H9 (cell line): ENCODE measurements at regions not wholly inside any gene's neighbourhood (a gene's known extent, or its start where the extent isn't known, plus 50 kb on each side); places are given as distances from the start of the nearest gene placed in this dataset.

Source experiments
- DNase-seq: peaks from one replicate; pipeline ENCODE4 v3.0.0-alpha.2; 2017
- H2AFZ ChIP-seq: one replicate; pipeline ENCODE4 v1.6.1; 2013; ENCODE audit warnings: mild to moderate bottlenecking, low read length, control low read depth, moderate library complexity
- H2AK5ac ChIP-seq: 2 replicates; pipeline ENCODE4 v1.6.1; 2013; ENCODE audit warnings: low read length, control low read depth, mixed read lengths; ENCODE audit not compliant: insufficient read length
- H2BK120ac ChIP-seq: one replicate; pipeline ENCODE4 v1.6.1; 2013; ENCODE audit warnings: low read depth, mild to moderate bottlenecking, low read length, control low read depth, inconsistent platforms; ENCODE audit not compliant: poor library complexity, severe bottlenecking
- H2BK12ac ChIP-seq: 2 replicates; pipeline ENCODE4 v1.6.1; 2013; ENCODE audit warnings: low read length, control low read depth, mixed read lengths, low read depth; ENCODE audit not compliant: insufficient read length
- H2BK15ac ChIP-seq: 2 replicates; pipeline ENCODE4 v1.6.1; 2013; ENCODE audit warnings: low read depth, low read length, control low read depth
- H2BK20ac ChIP-seq: one replicate; pipeline ENCODE4 v1.6.1; 2013; ENCODE audit warnings: low read depth, mild to moderate bottlenecking, low read length, control low read depth, inconsistent platforms; ENCODE audit not compliant: poor library complexity, severe bottlenecking
- H2BK5ac ChIP-seq: 2 replicates; pipeline ENCODE4 v1.6.1; 2013; ENCODE audit warnings: low read length, control low read depth, mixed read lengths; ENCODE audit not compliant: insufficient read length
- H3K14ac ChIP-seq: 2 replicates; pipeline ENCODE4 v1.6.1; 2013; ENCODE audit warnings: low read length, control low read depth; ENCODE audit not compliant: insufficient read depth
- H3K18ac ChIP-seq: 2 replicates; pipeline ENCODE4 v1.6.1; 2013; ENCODE audit warnings: low read depth, mild to moderate bottlenecking, mixed read lengths, low read length, control low read depth; ENCODE audit not compliant: insufficient read length
- H3K23ac ChIP-seq: 2 replicates; pipeline ENCODE4 v1.6.1; 2013; ENCODE audit warnings: low read length, control low read depth, mixed read lengths, low read depth; ENCODE audit not compliant: insufficient read length
- H3K23me2 ChIP-seq: 2 replicates; pipeline ENCODE4 v1.6.1; 2013; ENCODE audit warnings: low read depth, mild to moderate bottlenecking, mixed read lengths, low read length, control low read depth; ENCODE audit not compliant: insufficient read length, poor library complexity, severe bottlenecking
- H3K27ac ChIP-seq: 2 replicates; pipeline ENCODE4 v1.5.1; 2013; ENCODE audit warnings: low read length, control low read depth, mixed read lengths, low read depth; ENCODE audit not compliant: insufficient read length
- H3K27me3 ChIP-seq: 2 replicates; pipeline ENCODE4 v1.6.1; 2013; ENCODE audit warnings: low read length, control low read depth, inconsistent platforms; ENCODE audit not compliant: insufficient read depth
- H3K4ac ChIP-seq: 2 replicates; pipeline ENCODE4 v1.6.1; 2013; ENCODE audit warnings: low read depth, mild to moderate bottlenecking, control low read depth, inconsistent platforms, low read length, moderate library complexity
- H3K4me1 ChIP-seq: 2 replicates; pipeline ENCODE4 v1.6.1; 2013; ENCODE audit warnings: low read length, control low read depth, inconsistent platforms; ENCODE audit not compliant: insufficient read depth
- H3K4me2 ChIP-seq: 2 replicates; pipeline ENCODE4 v1.6.1; 2013; ENCODE audit warnings: low read length, control low read depth, mixed read lengths; ENCODE audit not compliant: insufficient read length, insufficient read depth
- H3K56ac ChIP-seq: 2 replicates; pipeline ENCODE4 v1.6.1; 2013; ENCODE audit warnings: low read depth, mild to moderate bottlenecking, mixed read lengths, low read length, control low read depth; ENCODE audit not compliant: insufficient read length
- H3K79me1 ChIP-seq: 2 replicates; pipeline ENCODE4 v1.6.1; 2013; ENCODE audit warnings: low read depth, mild to moderate bottlenecking, moderate library complexity, low read length, control low read depth, inconsistent platforms; ENCODE audit not compliant: insufficient read depth, poor library complexity, severe bottlenecking
- H3K79me2 ChIP-seq: 2 replicates; pipeline ENCODE4 v1.6.1; 2013; ENCODE audit warnings: low read length, control low read depth, inconsistent platforms; ENCODE audit not compliant: insufficient read depth
- H3K9ac ChIP-seq: 2 replicates; pipeline ENCODE4 v1.6.1; 2013; ENCODE audit warnings: low read length, control low read depth, mixed read lengths; ENCODE audit not compliant: insufficient read length; ENCODE audit errors: extremely low read depth
- H3K9me3 ChIP-seq: one replicate; pipeline ENCODE4 v1.6.1; 2013; ENCODE audit warnings: low read depth, low read length, inconsistent platforms; ENCODE audit not compliant: control insufficient read depth
- H3T11ph ChIP-seq: one replicate; pipeline ENCODE4 v1.6.1; 2013; ENCODE audit warnings: mild to moderate bottlenecking, low read length, control low read depth, inconsistent platforms
- H4K20me1 ChIP-seq: one replicate; pipeline ENCODE4 v1.6.1; 2013; ENCODE audit not compliant: control insufficient read depth, insufficient read length, insufficient read depth
- H4K5ac ChIP-seq: 2 replicates; pipeline ENCODE4 v1.6.1; 2013; ENCODE audit warnings: low read depth, mild to moderate bottlenecking, mixed read lengths, low read length, control low read depth; ENCODE audit not compliant: insufficient read length
- H4K8ac ChIP-seq: replicated peaks from 2 replicates; pipeline ENCODE4 v1.6.1; 2013; ENCODE audit warnings: low read length, control low read depth, mixed read lengths, low read depth; ENCODE audit not compliant: insufficient read length
- H4K91ac ChIP-seq: 2 replicates; pipeline ENCODE4 v1.6.1; 2013; ENCODE audit warnings: low read depth, mild to moderate bottlenecking, moderate library complexity, mixed read lengths, low read length, control low read depth; ENCODE audit not compliant: insufficient read length
- H3K27ac Mint-ChIP-seq, 3 experiments: 2 replicates in 2 of 3; 3 replicates in 1 of 3; pipeline ENCODE4 v1.8.0; 2020 to 2021; ENCODE audit warnings: mixed read lengths in 3 of 3, mild to moderate bottlenecking in 1 of 3, moderate library complexity in 1 of 3
- H3K27me3 Mint-ChIP-seq: 2 replicates; pipeline ENCODE4 v1.8.0; 2021; ENCODE audit warnings: low read depth, mild to moderate bottlenecking, moderate library complexity, mixed read lengths
- H3K36me3 Mint-ChIP-seq, 3 experiments: 2 replicates in 2 of 3; 3 replicates in 1 of 3; pipeline ENCODE4 v1.8.0; 2020 to 2021; ENCODE audit warnings: low read depth in 3 of 3, mixed read lengths in 3 of 3; ENCODE audit not compliant: insufficient read depth in 1 of 3
- H3K4me1 Mint-ChIP-seq, 2 experiments: 2 replicates each; pipeline ENCODE4 v1.8.0; 2020; ENCODE audit warnings: mixed read lengths in 2 of 2
- H3K4me3 Mint-ChIP-seq, 2 experiments: 2 replicates in 1 of 2; 3 replicates in 1 of 2; pipeline ENCODE4 v1.8.0; 2020 to 2021; ENCODE audit warnings: mild to moderate bottlenecking in 2 of 2, mixed read lengths in 2 of 2, moderate library complexity in 1 of 2
- H3K9me3 Mint-ChIP-seq, 2 experiments: 2 replicates in 1 of 2; 3 replicates in 1 of 2; pipeline ENCODE4 v1.8.0; 2020; ENCODE audit warnings: mild to moderate bottlenecking in 2 of 2, mixed read lengths in 2 of 2, moderate library complexity in 1 of 2
- WGBS: extraction: QIAGEN DNeasy Blood & Tissue Kit; methylation state at CpG from one replicate; pipeline ENCODE4 v1.1.7; 2013; ENCODE audit warnings: missing lambda C conversion rate, low lambda C conversion rate, mixed read lengths; ENCODE audit not compliant: insufficient read length; ENCODE audit errors: extremely low coverage; 5-methylcytosine and 5-hydroxymethylcytosine counted together
- TF ChIP-seq, protein P1 (sequence below): fragments of 200-600 bp; sonication (generic); conservative IDR thresholded peaks from 3 replicates; pipeline ENCODE4 v1.8.0; 2021; ENCODE audit warnings: antibody characterized with exemption, mild to moderate bottlenecking

DNA sequence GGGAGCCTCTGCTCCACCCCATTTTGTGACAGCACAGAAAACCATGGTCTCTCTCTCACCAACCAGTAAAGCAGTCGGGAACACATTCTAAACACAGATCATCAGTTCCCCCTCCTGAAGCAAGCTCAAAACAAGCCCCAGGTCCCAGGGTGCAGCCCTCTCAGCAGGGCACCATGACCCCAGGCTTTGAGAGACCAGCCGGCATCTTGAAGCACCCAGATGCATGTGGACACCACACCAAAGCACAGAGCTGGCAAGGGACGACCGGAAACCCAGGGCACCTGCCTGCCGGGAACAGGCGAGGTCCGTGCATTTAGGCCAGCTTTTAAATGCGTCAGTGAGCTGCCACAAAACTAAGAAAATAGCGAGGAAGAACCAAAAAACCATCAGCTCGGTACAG lies 103.2 kb upstream of the IQSEC1 start:
- Histone ChIP-seq H3K4me2 (no peak overlapping the region), H4K20me1 (no peaks in the 10 kb centered on the region), H3K9ac (no peak overlapping the region), H3K79me2 (no peaks in the 10 kb centered on the region), H3K4me1 (no peaks in the 10 kb centered on the region), H4K8ac (no peak overlapping the region), H3K27ac (no peak overlapping the region), H3K18ac (no peak overlapping the region), H2BK12ac (no peak overlapping the region), H3K14ac (no peak overlapping the region), H3K9me3 (peaks cover 6% of the 10 kb centered on the region), H3T11ph (no peak overlapping the region), H3K27me3 (no peaks in the 10 kb centered on the region), H2AK5ac (no peak overlapping the region), H4K91ac (no peak overlapping the region), H2BK15ac (no peak overlapping the region), H3K4ac (no peak overlapping the region), H4K5ac (no peak overlapping the region), H2BK20ac (no peak overlapping the region), H2BK120ac (no peak overlapping the region), H3K79me1 (no peaks in the 10 kb centered on the region), H2AFZ (no peak overlapping the region), H2BK5ac (no peak overlapping the region), H3K23me2 (no peaks in the 10 kb centered on the region), H3K23ac (no peak overlapping the region), H3K56ac (no peak overlapping the region)
- H3K4me3 Mint-ChIP-seq, result no peak overlapping the region
- no CpG with 5 or more reads among the region's 10 CpGs for WGBS
- H3K4me1 Mint-ChIP-seq, result peaks cover 9 to 11% of the 10 kb centered on the region in 2 experiments
- peaks cover 10 to 22% of the 10 kb centered on the region in 2 experiments for H3K9me3 Mint-ChIP-seq
- no peak for DNase-seq
- TF ChIP-seq, protein P1, sequence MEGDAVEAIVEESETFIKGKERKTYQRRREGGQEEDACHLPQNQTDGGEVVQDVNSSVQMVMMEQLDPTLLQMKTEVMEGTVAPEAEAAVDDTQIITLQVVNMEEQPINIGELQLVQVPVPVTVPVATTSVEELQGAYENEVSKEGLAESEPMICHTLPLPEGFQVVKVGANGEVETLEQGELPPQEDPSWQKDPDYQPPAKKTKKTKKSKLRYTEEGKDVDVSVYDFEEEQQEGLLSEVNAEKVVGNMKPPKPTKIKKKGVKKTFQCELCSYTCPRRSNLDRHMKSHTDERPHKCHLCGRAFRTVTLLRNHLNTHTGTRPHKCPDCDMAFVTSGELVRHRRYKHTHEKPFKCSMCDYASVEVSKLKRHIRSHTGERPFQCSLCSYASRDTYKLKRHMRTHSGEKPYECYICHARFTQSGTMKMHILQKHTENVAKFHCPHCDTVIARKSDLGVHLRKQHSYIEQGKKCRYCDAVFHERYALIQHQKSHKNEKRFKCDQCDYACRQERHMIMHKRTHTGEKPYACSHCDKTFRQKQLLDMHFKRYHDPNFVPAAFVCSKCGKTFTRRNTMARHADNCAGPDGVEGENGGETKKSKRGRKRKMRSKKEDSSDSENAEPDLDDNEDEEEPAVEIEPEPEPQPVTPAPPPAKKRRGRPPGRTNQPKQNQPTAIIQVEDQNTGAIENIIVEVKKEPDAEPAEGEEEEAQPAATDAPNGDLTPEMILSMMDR, result no peak
- H3K27me3 Mint-ChIP-seq, result peaks cover 5% of the 10 kb centered on the region
- peaks cover 9 to 14% (median 12%) of the 10 kb centered on the region in 3 experiments for H3K36me3 Mint-ChIP-seq
- no peak overlapping the region; a peak in 1 of 7 replicates for H3K27ac Mint-ChIP-seq
